AG04450 (cell line): ENCODE measurements at regions not wholly inside any gene's neighbourhood (a gene's known extent, or its start where the extent isn't known, plus 50 kb on each side); places are given as distances from the start of the nearest gene placed in this dataset.

ENCODE experiments used
- CTCF ChIA-PET: fragments of 300-600, 350-600 bp; formaldehyde crosslinking; extraction: SDS; loops from one replicate; lab custom pipeline; 2022; ENCODE audit warnings: antibody characterized with exemption, inconsistent platforms; lab: Charles Lee
- POLR2A ChIA-PET: fragments of 350-600 bp; formaldehyde crosslinking; extraction: SDS; loops from one replicate; lab custom pipeline; 2021; ENCODE audit warnings: antibody characterized with exemption, inconsistent platforms; lab: Yijun Ruan, JAX
- DNase-seq: peaks from one replicate; pipeline ENCODE4 v3.0.0-alpha.2; 2011; ENCODE audit warnings: low read depth, low spot score
- H3K27ac ChIP-seq: one replicate; pipeline ENCODE4 v1.5.1; 2012; ENCODE audit warnings: low read depth, low read length, control low read depth
- H3K27me3 ChIP-seq: one replicate; pipeline ENCODE4 v1.6.0; 2012; ENCODE audit warnings: low read length; ENCODE audit not compliant: control insufficient read depth, insufficient read depth
- H3K4me3 ChIP-seq: 2 replicates; pipeline ENCODE4 v1.5.1; 2011; ENCODE audit warnings: mild to moderate bottlenecking, low read depth, low read length, control low read depth
- H3K9me3 ChIP-seq: 2 replicates; pipeline ENCODE4 v1.5.1; 2012; ENCODE audit warnings: low read length; ENCODE audit not compliant: control insufficient read depth, insufficient read depth
- TF ChIP-seq, protein P1 (sequence below): IDR thresholded peaks from 2 replicates; pipeline ENCODE4 v1.5.1; 2011; ENCODE audit warnings: low read depth, low read length, control low read depth, inconsistent platforms

DNA sequence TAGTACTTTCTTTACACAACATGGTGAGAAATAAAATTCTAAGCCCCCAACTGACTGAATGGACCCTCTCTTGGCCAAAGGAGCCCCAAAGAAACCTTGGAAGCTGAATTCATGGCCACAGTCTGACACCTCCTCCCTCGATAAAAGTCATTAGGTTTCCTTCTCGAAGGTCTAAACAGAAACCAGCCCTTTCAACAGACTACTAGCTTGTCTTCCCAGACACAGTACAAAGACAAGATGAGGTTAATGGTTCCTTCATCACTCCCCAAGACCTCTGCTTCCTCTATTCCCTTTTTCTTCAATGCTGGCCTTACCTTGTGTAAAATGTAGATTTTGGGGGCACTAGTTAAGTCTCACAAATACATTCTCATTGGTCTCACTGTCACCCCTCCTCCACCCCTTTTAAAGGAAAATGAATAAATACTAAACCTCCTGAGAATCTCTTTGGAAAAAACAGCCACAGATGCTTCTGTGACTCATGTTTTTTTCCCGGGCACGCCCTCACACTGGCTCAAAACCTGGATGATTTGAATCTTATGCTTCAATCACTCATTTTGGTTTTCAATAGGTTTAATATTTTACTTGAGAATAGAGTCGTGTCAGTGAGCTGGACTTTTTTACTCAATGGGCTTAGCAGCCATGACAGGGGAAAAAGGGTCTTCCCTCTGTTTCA lies 65.8 kb upstream of the MED4 start:
- H3K4me3 ChIP-seq = no peak overlapping the region
- H3K27me3 ChIP-seq = no peaks in the 10 kb centered on the region
- no peak for DNase-seq
- POLR2A ChIA-PET = no interaction called here
- no peak overlapping the region for H3K27ac ChIP-seq
- TF ChIP-seq, protein P1, sequence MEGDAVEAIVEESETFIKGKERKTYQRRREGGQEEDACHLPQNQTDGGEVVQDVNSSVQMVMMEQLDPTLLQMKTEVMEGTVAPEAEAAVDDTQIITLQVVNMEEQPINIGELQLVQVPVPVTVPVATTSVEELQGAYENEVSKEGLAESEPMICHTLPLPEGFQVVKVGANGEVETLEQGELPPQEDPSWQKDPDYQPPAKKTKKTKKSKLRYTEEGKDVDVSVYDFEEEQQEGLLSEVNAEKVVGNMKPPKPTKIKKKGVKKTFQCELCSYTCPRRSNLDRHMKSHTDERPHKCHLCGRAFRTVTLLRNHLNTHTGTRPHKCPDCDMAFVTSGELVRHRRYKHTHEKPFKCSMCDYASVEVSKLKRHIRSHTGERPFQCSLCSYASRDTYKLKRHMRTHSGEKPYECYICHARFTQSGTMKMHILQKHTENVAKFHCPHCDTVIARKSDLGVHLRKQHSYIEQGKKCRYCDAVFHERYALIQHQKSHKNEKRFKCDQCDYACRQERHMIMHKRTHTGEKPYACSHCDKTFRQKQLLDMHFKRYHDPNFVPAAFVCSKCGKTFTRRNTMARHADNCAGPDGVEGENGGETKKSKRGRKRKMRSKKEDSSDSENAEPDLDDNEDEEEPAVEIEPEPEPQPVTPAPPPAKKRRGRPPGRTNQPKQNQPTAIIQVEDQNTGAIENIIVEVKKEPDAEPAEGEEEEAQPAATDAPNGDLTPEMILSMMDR = no peak
- H3K9me3 ChIP-seq = no peaks in the 10 kb centered on the region
- CTCF ChIA-PET = interaction anchor here (1.0 kb wide), 1 partner anchor 65 kb away, joined by 3 read pairs; no protein-coding TSS in a partner anchor

DNA sequence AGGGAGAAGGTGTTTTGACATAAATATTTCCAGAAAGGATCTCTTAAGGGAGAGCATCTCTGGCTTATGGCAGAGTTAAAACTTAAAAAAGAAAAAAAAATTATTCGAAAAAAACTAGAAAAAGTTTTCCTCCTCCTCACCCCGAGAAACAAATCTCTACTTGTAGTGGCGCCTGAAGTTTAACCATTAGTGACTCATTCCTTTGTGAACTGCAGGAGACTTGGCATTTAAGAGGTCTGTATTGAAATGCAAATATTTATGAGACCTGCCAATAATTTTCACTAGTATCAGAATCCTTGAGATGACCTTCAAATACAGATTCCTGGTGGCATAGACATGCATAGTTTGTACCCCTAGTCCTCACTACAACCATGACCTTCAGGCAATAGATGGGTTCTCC lies 64.9 kb upstream of the MED4 start:
- DNase-seq = no peak
- Histone ChIP-seq H3K4me3 (no peak overlapping the region), H3K27ac (no peak overlapping the region), H3K27me3 (no peaks in the 10 kb centered on the region), H3K9me3 (no peaks in the 10 kb centered on the region)
- ChIA-PET CTCF (no interaction called here), POLR2A (no interaction called here)
- TF ChIP-seq, protein P1 = no peak

DNA sequence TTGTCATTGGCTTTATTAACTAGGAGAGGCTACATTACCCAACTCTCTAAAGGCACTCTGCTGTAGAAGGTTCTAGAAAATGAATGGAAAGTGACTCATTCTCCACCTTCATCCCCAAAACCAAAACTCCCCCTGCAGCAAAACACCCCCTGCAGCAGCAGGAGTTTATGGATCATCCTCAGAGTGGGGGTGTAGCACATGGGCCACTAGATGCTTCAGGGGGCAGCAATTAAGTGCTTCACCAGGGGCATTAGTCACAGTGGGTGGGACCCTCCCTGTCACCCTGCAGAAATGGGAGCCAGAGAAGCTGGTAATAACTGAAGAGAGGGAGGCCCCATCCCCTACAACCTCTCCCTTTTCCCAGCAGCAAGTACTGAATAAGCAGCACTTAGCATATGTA lies 64.5 kb upstream of the MED4 start:
- TF ChIP-seq, protein P1 = no peak
- Histone ChIP-seq H3K9me3 (no peaks in the 10 kb centered on the region), H3K27me3 (no peaks in the 10 kb centered on the region), H3K27ac (no peak overlapping the region), H3K4me3 (no peak overlapping the region)
- no peak for DNase-seq
- POLR2A ChIA-PET = no interaction called here
- CTCF ChIA-PET = no interaction called here

DNA sequence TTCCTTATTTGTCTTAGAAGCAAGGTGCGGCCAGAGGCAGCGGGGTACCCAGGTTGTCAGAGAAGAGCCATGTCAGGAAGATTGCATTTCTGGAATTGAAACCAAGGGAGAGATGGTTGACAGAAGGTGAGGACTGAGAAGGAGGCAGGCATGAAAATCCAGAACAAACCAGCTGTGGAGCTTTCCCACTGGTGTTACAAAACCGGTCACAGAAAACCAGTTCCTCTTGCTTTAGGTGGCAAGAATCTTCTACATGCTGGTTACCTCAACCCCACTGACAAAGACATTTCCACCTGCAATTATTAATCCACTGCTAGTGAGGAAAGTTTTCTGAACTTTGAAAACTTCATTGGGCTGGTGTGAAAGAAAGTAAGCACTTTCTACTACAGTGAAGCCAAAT lies 64.0 kb upstream of the MED4 start:
- no peaks in the 10 kb centered on the region for H3K9me3 ChIP-seq
- no peak overlapping the region for H3K27ac ChIP-seq
- no peak for DNase-seq
- no peak overlapping the region for H3K4me3 ChIP-seq
- POLR2A ChIA-PET = no interaction called here
- H3K27me3 ChIP-seq = no peaks in the 10 kb centered on the region
- TF ChIP-seq, protein P1 = no peak
- CTCF ChIA-PET = interaction anchor here (0.7 kb wide), 1 partner anchor 437 kb away, joined by 3 read pairs; no protein-coding TSS in a partner anchor

DNA sequence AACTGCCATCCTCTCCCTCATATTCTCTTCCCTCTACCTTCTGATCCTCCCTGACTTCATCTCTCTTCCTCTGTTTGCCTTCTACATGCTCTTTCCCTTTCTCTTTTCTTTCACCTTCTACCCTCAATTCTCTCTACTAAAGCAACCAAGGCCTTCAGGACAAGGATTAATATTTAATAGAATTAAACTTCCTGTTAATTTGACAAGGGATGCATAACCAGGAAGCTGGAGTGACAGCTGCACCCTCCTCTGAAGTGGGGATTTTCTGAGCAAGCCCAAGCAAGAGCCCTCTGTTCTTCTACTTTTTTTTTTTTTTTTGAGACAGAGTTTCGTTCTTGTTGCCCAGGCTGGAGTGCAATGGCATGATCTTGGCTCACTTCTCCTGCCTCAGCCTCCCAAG lies 63.4 kb upstream of the MED4 start:
- H3K9me3 ChIP-seq = no peaks in the 10 kb centered on the region
- H3K4me3 ChIP-seq = no peak overlapping the region
- POLR2A ChIA-PET = no interaction called here
- no peak for DNase-seq
- TF ChIP-seq, protein P1 = no peak
- no peak overlapping the region for H3K27ac ChIP-seq
- CTCF ChIA-PET = interaction anchor here (0.7 kb wide), 1 partner anchor 437 kb away, joined by 3 read pairs; no protein-coding TSS in a partner anchor
- H3K27me3 ChIP-seq = no peaks in the 10 kb centered on the region
